ENCODE measurements at regions not wholly inside any gene's neighbourhood (a gene's known extent, or its start where the extent isn't known, plus 50 kb on each side); places are given as distances from the start of the nearest gene placed in this dataset.

DNA sequence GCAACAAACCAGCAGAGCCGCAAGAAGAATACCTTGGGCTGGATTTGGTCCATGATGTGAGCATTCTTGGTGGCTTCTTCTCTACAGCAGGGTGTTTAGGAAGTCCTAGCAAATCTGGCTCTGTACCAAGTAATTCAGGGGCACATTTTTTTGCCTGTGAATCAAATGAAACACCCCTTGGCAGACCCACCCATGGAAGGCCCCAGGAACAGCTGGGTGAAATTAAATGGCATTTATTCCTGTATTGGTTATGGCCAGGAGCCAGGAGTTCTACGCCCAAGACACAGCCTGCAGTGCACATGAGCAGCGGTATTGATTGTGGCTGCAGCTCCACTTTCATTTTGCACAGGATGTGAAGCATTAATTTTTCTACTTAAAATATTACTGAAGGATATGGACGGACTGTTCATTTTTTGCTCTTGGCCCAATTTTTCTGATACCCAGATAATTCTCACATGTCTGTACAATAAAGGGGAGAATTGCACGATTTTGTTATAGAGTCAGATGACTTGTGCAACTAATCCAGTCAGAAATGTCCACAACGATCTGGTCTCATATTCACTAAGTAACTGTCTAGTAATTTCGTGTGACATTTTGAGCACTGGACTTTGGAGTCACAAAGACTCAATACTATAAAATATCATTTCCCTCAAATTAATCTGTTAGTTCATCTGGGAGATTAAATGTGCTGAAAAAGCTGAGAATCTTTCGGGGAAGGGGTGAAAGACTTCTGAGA, 120.7 kb upstream of the APC start:
- Histone ChIP-seq H3K27ac (no peak overlapping the region), H3K4me3 (no peak overlapping the region), H3K36me3 (no peaks in the 10 kb centered on the region), H3K9me3 (ENCODE audit: low read depth) (no peaks in the 10 kb centered on the region), H3K27me3 (no peaks in the 10 kb centered on the region), H3K4me1 (ENCODE audit: low read depth) (no peaks in the 10 kb centered on the region)
- no peak for TF ChIP-seq CTCF (IDR thresholded peaks at IDR 0.05; ENCODE audit: low read depth, low read length)
- no peak for DNase-seq (ENCODE audit: low read depth in 1 of 2, low spot score in 1 of 2)

- no peak for DNase-seq (ENCODE audit: low read depth in 1 of 2, low spot score in 1 of 2)
- Histone ChIP-seq H3K9me3 (ENCODE audit: low read depth) (no peaks in the 10 kb centered on the region), H3K36me3 (no peaks in the 10 kb centered on the region), H3K4me3 (no peak overlapping the region), H3K4me1 (ENCODE audit: low read depth) (peaks cover 16% of the 10 kb centered on the region), H3K27me3 (no peaks in the 10 kb centered on the region), H3K27ac (no peak overlapping the region)
- no peak for TF ChIP-seq CTCF (IDR thresholded peaks at IDR 0.05; ENCODE audit: low read depth, low read length)
These were observed 112.4 kb upstream of the APC start for GRCh38 chr5:112625246-112625645.

DNA sequence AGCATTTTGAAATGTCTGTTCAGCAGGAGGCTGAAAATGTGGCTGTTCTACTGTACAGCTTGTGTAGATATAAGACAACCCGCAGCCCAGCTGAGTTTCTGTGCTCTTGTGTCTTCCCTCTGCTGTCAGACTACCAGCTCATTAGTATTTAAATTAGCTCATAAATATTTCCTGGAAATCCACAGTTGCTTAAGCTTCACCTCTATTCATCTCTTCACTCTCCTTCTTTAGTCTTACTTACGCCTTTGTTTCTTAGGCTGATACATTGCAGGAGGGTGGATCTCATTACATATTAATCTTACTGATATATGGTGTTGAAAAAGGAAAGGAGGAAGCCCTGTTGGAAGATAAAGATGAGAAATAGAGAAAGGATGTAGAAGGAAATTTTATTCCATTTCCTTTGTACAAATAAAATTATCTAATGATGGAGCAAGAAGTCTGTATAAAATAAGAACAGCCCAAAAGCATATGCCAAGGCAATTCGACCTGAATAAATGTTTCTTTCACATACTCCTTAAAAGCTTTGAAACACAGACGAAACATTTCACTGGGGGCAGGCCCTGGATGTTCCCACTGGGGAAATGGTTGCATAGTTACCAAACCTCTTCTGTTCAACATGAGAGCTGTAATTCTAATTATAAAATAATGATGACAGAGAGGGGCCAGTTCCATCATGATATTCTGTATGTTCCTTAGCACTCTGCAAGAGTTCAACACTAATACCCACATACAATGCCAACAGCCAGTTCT, 111.8 kb upstream of the APC start:
- Histone ChIP-seq H3K27me3 (no peaks in the 10 kb centered on the region), H3K4me3 (no peak overlapping the region), H3K9me3 (ENCODE audit: low read depth) (no peaks in the 10 kb centered on the region), H3K4me1 (ENCODE audit: low read depth) (peaks cover 16% of the 10 kb centered on the region), H3K27ac (no peak overlapping the region), H3K36me3 (no peaks in the 10 kb centered on the region)
- TF ChIP-seq CTCF (IDR thresholded peaks at IDR 0.05; ENCODE audit: low read depth, low read length), result no peak
- DNase-seq (ENCODE audit: low read depth in 1 of 2, low spot score in 1 of 2), result no peak

DNA sequence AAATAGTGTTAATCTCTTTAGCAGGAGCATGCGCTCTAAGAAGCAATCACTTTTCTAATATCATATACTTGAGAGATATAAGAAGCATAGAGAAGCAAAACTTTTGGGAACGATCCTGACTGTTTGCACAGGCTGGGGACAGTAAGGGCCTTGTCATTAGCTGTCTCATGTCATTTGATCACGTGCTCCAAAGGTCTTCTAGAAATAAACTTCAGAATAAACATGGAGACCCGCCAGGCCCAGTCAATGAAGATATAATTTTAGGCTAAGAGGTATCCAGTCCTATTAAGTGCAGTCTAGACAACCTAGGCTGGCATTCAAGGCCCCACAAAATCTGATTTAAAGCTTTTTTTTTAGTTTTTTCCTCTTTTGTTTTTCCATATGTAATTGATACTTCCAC, 111.0 kb upstream of the APC start:
- Histone ChIP-seq H3K4me1 (ENCODE audit: low read depth) (peaks cover 16% of the 10 kb centered on the region), H3K36me3 (no peaks in the 10 kb centered on the region), H3K27ac (no peak overlapping the region), H3K27me3 (no peaks in the 10 kb centered on the region), H3K9me3 (ENCODE audit: low read depth) (no peaks in the 10 kb centered on the region), H3K4me3 (no peak overlapping the region)
- TF ChIP-seq CTCF (IDR thresholded peaks at IDR 0.05; ENCODE audit: low read depth, low read length), result no peak
- DNase-seq (ENCODE audit: low read depth in 1 of 2, low spot score in 1 of 2), result no peak

- Histone ChIP-seq H3K4me3 (no peak overlapping the region), H3K27me3 (no peaks in the 10 kb centered on the region), H3K4me1 (ENCODE audit: low read depth) (peaks cover 16% of the 10 kb centered on the region), H3K27ac (peak overlapping the region; percentile 72), H3K36me3 (no peaks in the 10 kb centered on the region), H3K9me3 (ENCODE audit: low read depth) (no peaks in the 10 kb centered on the region)
- peak in 1 of 2 donors; percentile 70 for DNase-seq (ENCODE audit: low read depth in 1 of 2, low spot score in 1 of 2)
- no peak for TF ChIP-seq CTCF (IDR thresholded peaks at IDR 0.05; ENCODE audit: low read depth, low read length)
These were observed 109.3 kb upstream of the APC start for GRCh38 chr5:112628214-112628980.

Data from cardiac muscle cell (in vitro differentiated cells and primary cell).